ENCODE measurements at regions not wholly inside any gene's neighbourhood (a gene's known extent, or its start where the extent isn't known, plus 50 kb on each side); places are given as distances from the start of the nearest gene placed in this dataset.

- Mint-ChIP-seq H3K4me3 (no peak overlapping the region), H3K36me3 (ENCODE audit: low read depth) (peaks cover 11% of the 10 kb centered on the region; the same call in 1 of the 3 replicates), H3K27me3 (ENCODE audit: insufficient read depth, low read depth, poor library complexity) (no peaks in the 10 kb centered on the region), H3K27ac (no peak overlapping the region), H3K9me3 (peaks cover 68% of the 10 kb centered on the region), H3K4me1 (no peaks in the 10 kb centered on the region)
- H4K20me1 ChIP-seq (replicated peaks; ENCODE audit: insufficient read depth) = no peaks in the 10 kb centered on the region
- H3K27ac ChIP-seq (ENCODE audit: low read depth) = no peak overlapping the region
- H3K9me2 ChIP-seq (ENCODE audit: insufficient read depth) = no peaks in the 10 kb centered on the region
- TF ChIP-seq, protein P1, sequence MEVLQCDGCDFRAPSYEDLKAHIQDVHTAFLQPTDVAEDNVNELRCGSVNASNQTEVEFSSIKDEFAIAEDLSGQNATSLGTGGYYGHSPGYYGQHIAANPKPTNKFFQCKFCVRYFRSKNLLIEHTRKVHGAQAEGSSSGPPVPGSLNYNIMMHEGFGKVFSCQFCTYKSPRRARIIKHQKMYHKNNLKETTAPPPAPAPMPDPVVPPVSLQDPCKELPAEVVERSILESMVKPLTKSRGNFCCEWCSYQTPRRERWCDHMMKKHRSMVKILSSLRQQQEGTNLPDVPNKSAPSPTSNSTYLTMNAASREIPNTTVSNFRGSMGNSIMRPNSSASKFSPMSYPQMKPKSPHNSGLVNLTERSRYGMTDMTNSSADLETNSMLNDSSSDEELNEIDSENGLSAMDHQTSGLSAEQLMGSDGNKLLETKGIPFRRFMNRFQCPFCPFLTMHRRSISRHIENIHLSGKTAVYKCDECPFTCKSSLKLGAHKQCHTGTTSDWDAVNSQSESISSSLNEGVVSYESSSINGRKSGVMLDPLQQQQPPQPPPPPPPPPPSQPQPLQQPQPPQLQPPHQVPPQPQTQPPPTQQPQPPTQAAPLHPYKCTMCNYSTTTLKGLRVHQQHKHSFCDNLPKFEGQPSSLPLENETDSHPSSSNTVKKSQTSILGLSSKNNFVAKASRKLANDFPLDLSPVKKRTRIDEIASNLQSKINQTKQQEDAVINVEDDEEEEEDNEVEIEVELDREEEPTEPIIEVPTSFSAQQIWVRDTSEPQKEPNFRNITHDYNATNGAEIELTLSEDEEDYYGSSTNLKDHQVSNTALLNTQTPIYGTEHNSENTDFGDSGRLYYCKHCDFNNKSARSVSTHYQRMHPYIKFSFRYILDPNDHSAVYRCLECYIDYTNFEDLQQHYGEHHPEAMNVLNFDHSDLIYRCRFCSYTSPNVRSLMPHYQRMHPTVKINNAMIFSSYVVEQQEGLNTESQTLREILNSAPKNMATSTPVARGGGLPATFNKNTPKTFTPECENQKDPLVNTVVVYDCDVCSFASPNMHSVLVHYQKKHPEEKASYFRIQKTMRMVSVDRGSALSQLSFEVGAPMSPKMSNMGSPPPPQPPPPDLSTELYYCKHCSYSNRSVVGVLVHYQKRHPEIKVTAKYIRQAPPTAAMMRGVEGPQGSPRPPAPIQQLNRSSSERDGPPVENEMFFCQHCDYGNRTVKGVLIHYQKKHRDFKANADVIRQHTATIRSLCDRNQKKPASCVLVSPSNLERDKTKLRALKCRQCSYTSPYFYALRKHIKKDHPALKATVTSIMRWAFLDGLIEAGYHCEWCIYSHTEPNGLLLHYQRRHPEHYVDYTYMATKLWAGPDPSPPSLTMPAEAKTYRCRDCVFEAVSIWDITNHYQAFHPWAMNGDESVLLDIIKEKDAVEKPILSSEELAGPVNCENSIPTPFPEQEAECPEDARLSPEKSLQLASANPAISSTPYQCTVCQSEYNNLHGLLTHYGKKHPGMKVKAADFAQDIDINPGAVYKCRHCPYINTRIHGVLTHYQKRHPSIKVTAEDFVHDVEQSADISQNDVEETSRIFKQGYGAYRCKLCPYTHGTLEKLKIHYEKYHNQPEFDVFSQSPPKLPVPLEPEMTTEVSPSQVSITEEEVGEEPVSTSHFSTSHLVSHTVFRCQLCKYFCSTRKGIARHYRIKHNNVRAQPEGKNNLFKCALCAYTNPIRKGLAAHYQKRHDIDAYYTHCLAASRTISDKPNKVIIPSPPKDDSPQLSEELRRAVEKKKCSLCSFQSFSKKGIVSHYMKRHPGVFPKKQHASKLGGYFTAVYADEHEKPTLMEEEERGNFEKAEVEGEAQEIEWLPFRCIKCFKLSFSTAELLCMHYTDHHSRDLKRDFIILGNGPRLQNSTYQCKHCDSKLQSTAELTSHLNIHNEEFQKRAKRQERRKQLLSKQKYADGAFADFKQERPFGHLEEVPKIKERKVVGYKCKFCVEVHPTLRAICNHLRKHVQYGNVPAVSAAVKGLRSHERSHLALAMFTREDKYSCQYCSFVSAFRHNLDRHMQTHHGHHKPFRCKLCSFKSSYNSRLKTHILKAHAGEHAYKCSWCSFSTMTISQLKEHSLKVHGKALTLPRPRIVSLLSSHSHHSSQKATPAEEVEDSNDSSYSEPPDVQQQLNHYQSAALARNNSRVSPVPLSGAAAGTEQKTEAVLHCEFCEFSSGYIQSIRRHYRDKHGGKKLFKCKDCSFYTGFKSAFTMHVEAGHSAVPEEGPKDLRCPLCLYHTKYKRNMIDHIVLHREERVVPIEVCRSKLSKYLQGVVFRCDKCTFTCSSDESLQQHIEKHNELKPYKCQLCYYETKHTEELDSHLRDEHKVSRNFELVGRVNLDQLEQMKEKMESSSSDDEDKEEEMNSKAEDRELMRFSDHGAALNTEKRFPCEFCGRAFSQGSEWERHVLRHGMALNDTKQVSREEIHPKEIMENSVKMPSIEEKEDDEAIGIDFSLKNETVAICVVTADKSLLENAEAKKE (CRISPR knock-in tag; IDR thresholded peaks at IDR 0.05) = no peak
- TF ChIP-seq CREB1 (CRISPR knock-in tag; IDR thresholded peaks at IDR 0.05; ENCODE audit: low read depth) = no peak
- TF ChIP-seq ZNF114 (CRISPR knock-in tag; IDR thresholded peaks at IDR 0.05) = no peak
- no peak for TF ChIP-seq POLR2AphosphoS5 (IDR thresholded peaks at IDR 0.05; ENCODE audit: low read depth)
- no peak for TF ChIP-seq EZH2 (IDR thresholded peaks at IDR 0.05; ENCODE audit: low read depth, unreplicated experiment)
- no peak for TF ChIP-seq EZH2phosphoT487 (IDR thresholded peaks at IDR 0.05; ENCODE audit: unreplicated experiment)
- ATAC-seq (no peak), DNase-seq (ENCODE audit: low spot score) (no peak)
- no peaks in the 10 kb centered on the region for H3K79me2 ChIP-seq (replicated peaks; ENCODE audit: insufficient read depth)
- no peak overlapping the region for H3K4me2 ChIP-seq
- H3K36me3 ChIP-seq (ENCODE audit: insufficient read depth) = no peaks in the 10 kb centered on the region
- no peak overlapping the region for H3K4me3 ChIP-seq
- no peaks in the 10 kb centered on the region for H3K27me3 ChIP-seq (ENCODE audit: insufficient read depth)
- no peaks in the 10 kb centered on the region for H3K4me1 ChIP-seq (ENCODE audit: insufficient read depth)
- no peak overlapping the region for H2AFZ ChIP-seq
- no peaks in the 10 kb centered on the region for H3F3A ChIP-seq (replicated peaks; ENCODE audit: low read depth)
These were observed 247.4 kb downstream of the CYLC2 start for GRCh38 chr9:103242486-103242885.

DNA sequence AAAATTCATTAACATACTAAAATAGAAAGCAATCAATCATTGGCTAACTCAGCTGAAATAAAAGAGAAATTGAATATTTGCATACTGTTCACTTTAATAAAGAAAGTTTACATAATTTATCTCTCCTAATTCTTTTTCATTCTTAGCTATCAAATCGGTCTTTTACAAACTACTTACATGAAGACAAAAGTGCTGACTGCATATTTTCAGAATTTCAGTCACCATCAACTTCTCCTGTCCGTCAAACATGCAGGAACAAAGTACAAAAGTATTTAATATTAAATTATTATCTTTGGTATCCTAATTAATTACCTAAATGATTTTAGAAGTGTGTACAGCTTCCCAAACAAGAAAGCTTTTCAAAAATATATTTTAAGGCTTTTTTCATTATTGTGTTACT, 248.4 kb downstream of the CYLC2 start:
- H3K36me3 Mint-ChIP-seq (ENCODE audit: low read depth) = peaks cover 11% of the 10 kb centered on the region; the same call in 1 of the 3 replicates
- no peak overlapping the region for H3K4me3 ChIP-seq
- ATAC-seq = no peak
- H3K9me2 ChIP-seq (ENCODE audit: insufficient read depth) = no peaks in the 10 kb centered on the region
- H3K27me3 ChIP-seq (ENCODE audit: insufficient read depth) = no peaks in the 10 kb centered on the region
- H3K9me3 Mint-ChIP-seq = peaks cover 74% of the 10 kb centered on the region
- no peak overlapping the region for H3K4me3 Mint-ChIP-seq
- no peaks in the 10 kb centered on the region for H3K79me2 ChIP-seq (replicated peaks; ENCODE audit: insufficient read depth)
- H3K27me3 Mint-ChIP-seq (ENCODE audit: insufficient read depth, low read depth, poor library complexity) = no peaks in the 10 kb centered on the region
- H3K27ac Mint-ChIP-seq = no peak overlapping the region
- no peaks in the 10 kb centered on the region for H3K4me1 Mint-ChIP-seq
- H3F3A ChIP-seq (replicated peaks; ENCODE audit: low read depth) = no peaks in the 10 kb centered on the region
- H3K36me3 ChIP-seq (ENCODE audit: insufficient read depth) = no peaks in the 10 kb centered on the region
- H3K27ac ChIP-seq (ENCODE audit: low read depth) = no peak overlapping the region
- H4K20me1 ChIP-seq (replicated peaks; ENCODE audit: insufficient read depth) = no peaks in the 10 kb centered on the region
- DNase-seq (ENCODE audit: low spot score) = no peak
- H3K4me2 ChIP-seq = no peak overlapping the region
- no peak overlapping the region for H2AFZ ChIP-seq
- H3K4me1 ChIP-seq (ENCODE audit: insufficient read depth) = no peaks in the 10 kb centered on the region
- TF ChIP-seq EZH2phosphoT487 (IDR thresholded peaks at IDR 0.05; ENCODE audit: unreplicated experiment) = no peak
- no peak for TF ChIP-seq ZNF331 (CRISPR knock-in tag; IDR thresholded peaks at IDR 0.05; ENCODE audit: low read depth)
- no peak for TF ChIP-seq POLR2AphosphoS5 (IDR thresholded peaks at IDR 0.05; ENCODE audit: low read depth)
- TF ChIP-seq, protein P1 (CRISPR knock-in tag; IDR thresholded peaks at IDR 0.05) = no peak
- TF ChIP-seq CREB1 (CRISPR knock-in tag; IDR thresholded peaks at IDR 0.05; ENCODE audit: low read depth) = no peak
